Sigmoid colon (tissue), 6 donors: ENCODE measurements at regions not wholly inside any gene's neighbourhood (a gene's known extent, or its start where the extent isn't known, plus 50 kb on each side); places are given as distances from the start of the nearest gene placed in this dataset.

Experiments
- DNase-seq: peaks from one replicate; pipeline ENCODE4 v3.0.0-alpha.2; 2019
- H3K27ac ChIP-seq, 4 donors: fragments of 200-600 bp; sonication (generic); one replicate each; pipeline ENCODE4 v1.5.1; 2016 to 2019; ENCODE audit warnings: mild to moderate bottlenecking in 1 of 4
- H3K27me3 ChIP-seq, 3 donors: fragments of 200-600 bp; sonication (generic); one replicate each; pipeline ENCODE4 v1.5.1; 2019; ENCODE audit warnings: mild to moderate bottlenecking in 1 of 3
- H3K36me3 ChIP-seq, 4 donors: fragments of 200-600 bp; sonication (generic); one replicate each; pipeline ENCODE4 v1.5.1; 2016 to 2019
- H3K4me1 ChIP-seq, 4 donors: fragments of 200-600 bp; sonication (generic); one replicate each; pipeline ENCODE4 v1.5.1; 2017 to 2019
- H3K4me3 ChIP-seq, 4 donors: fragments of 200-600 bp; sonication (generic); one replicate each; pipeline ENCODE4 v1.5.1; 2017 to 2019; ENCODE audit warnings: mild to moderate bottlenecking in 2 of 4, moderate library complexity in 1 of 4
- H3K9me3 ChIP-seq, 4 donors: fragments of 200-600 bp in 3 of 4; sonication (generic) in 3 of 4; one replicate each; pipeline versions ENCODE4 v1.5.1 to v1.6.1; 2013 to 2019
- CTCF ChIP-seq, 4 experiments: fragments of 450-650 bp in 3 of 4; fragments of 200-600 bp in 1 of 4; IDR thresholded peaks; one replicate each; pipeline ENCODE4 v1.5.1; 2016 to 2019; ENCODE audit warnings: antibody characterized with exemption in 4 of 4, mild to moderate bottlenecking in 3 of 4, moderate library complexity in 2 of 4
- EP300 ChIP-seq, 4 donors: sonication (generic); formaldehyde crosslinking; IDR thresholded peaks; one replicate each; pipeline ENCODE4 v1.6.1; 2017; ENCODE audit warnings: antibody characterized with exemption in 4 of 4
- POLR2A ChIP-seq, 2 donors: fragments of 450-650 bp; IDR thresholded peaks; one replicate each; pipeline ENCODE4 v1.6.1; 2016; ENCODE audit warnings: antibody characterized with exemption in 2 of 2, mild to moderate bottlenecking in 2 of 2, moderate library complexity in 2 of 2
- POLR2AphosphoS5 ChIP-seq, 4 donors: sonication (generic); formaldehyde crosslinking; IDR thresholded peaks; one replicate each; pipeline ENCODE4 v1.6.1; 2017; ENCODE audit warnings: antibody characterized with exemption in 4 of 4
- WGBS, 2 donors: extraction: QIAGEN DNeasy Blood & Tissue Kit; methylation state at CpG; one replicate each; pipeline ENCODE4 v1.1.7; 2013; 5-methylcytosine and 5-hydroxymethylcytosine counted together
- intact Hi-C: fragments of 100-400 bp; cut with DNase I; formaldehyde crosslinking; loops from one replicate; pipeline ENCODE4 v1.15.1; 2023
- donor health status: healthy with polysubstance abuse.
- donor health status: healthy.

- Histone ChIP-seq H3K9me3 (no peaks in the 10 kb centered on the region), H3K4me1 (no peaks in the 10 kb centered on the region), H3K36me3 (no peaks in the 10 kb centered on the region), H3K4me3 (no peak overlapping the region), H3K27me3 (no peaks in the 10 kb centered on the region), H3K27ac (no peak overlapping the region)
- DNase-seq: no peak
- TF ChIP-seq CTCF (IDR thresholded peaks at IDR 0.05): no peak
- 19 to 72% methylated on average over 1 of the region's 1 CpG for WGBS, 2 donors
- intact Hi-C loops: no loop called here
These were observed 72.2 kb upstream of the LRRC3B start for GRCh38 chr3:26550413-26550812.

DNA sequence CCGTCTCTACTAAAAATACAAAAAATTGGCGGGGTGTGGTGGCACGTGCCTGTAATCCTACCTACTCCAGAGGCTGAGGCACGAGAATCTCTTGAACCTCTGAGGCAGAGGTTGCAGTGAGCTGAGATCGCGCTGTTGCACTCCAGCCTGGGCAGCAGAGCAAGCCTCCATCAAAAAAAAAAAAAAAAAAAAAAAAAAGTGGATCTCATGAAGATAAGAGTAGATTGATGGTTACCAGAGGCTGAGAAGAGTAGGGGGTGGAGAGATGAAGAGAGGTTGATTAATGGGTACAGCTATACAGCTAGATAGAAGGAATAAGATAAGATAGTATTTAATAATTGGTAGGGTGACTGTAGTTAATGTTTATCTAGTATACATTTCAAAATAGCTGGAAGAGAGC, 65.9 kb upstream of the LRRC3B start:
- Histone ChIP-seq H3K27ac (no peak overlapping the region), H3K4me1 (no peaks in the 10 kb centered on the region), H3K27me3 (no peaks in the 10 kb centered on the region), H3K36me3 (no peaks in the 10 kb centered on the region), H3K9me3 (no peaks in the 10 kb centered on the region), H3K4me3 (no peak overlapping the region)
- no peak for DNase-seq
- WGBS, 2 donors: 79 to 90% methylated on average over 6 of the region's 6 CpGs
- TF ChIP-seq CTCF (IDR thresholded peaks at IDR 0.05) (no peak), POLR2AphosphoS5 (IDR thresholded peaks at IDR 0.05) (no peak), EP300 (IDR thresholded peaks at IDR 0.05) (no peak), POLR2A (IDR thresholded peaks at IDR 0.05) (no peak)
- intact Hi-C loops: no loop called here

DNA sequence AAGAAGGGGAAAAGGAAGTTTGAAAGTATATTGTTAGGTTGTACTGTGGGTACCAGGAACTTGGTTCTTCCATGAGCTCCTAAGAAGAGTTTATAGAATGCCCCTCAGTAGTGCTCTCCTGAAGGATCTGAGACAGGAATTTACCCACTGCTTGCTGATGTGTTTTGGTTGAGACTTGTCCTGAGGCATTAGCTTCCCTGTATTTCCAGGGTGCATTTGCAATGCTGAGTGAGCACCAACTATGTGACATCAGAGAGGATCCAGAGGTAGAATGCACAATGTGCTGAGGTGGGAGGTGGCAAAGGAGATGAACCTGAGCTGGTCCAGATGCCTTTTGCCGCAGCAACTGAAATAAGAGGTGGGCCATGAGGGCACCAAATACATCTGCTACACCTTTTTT, 64.3 kb upstream of the LRRC3B start:
- no peaks in the 10 kb centered on the region for H3K36me3 ChIP-seq
- TF ChIP-seq POLR2A (IDR thresholded peaks at IDR 0.05) (no peak), POLR2AphosphoS5 (IDR thresholded peaks at IDR 0.05) (no peak), EP300 (IDR thresholded peaks at IDR 0.05) (no peak), CTCF (IDR thresholded peaks at IDR 0.05) (no peak)
- no peak overlapping the region for H3K27ac ChIP-seq
- H3K4me3 ChIP-seq: no peak overlapping the region
- no peaks in the 10 kb centered on the region for H3K9me3 ChIP-seq
- 91 to 92% methylated on average over 1 of the region's 1 CpG for WGBS, 2 donors
- intact Hi-C loops: no loop called here
- DNase-seq: no peak
- H3K27me3 ChIP-seq: no peaks in the 10 kb centered on the region
- H3K4me1 ChIP-seq: peaks cover 0 to 13% (median 4%) of the 10 kb centered on the region in 4 donors

- no peak for DNase-seq
- intact Hi-C loops: no loop called here
- WGBS, 2 donors: 80 to 85% methylated on average over 3 of the region's 3 CpGs
- no peaks in the 10 kb centered on the region for H3K9me3 ChIP-seq
- TF ChIP-seq CTCF (IDR thresholded peaks at IDR 0.05) (no peak), EP300 (IDR thresholded peaks at IDR 0.05) (no peak), POLR2A (IDR thresholded peaks at IDR 0.05) (no peak), POLR2AphosphoS5 (IDR thresholded peaks at IDR 0.05) (no peak)
- H3K36me3 ChIP-seq: no peaks in the 10 kb centered on the region
- peaks cover 0 to 13% (median 4%) of the 10 kb centered on the region in 4 donors for H3K4me1 ChIP-seq
- no peak overlapping the region for H3K27ac ChIP-seq
- no peak overlapping the region for H3K4me3 ChIP-seq
- H3K27me3 ChIP-seq: no peaks in the 10 kb centered on the region
These were observed 63.3 kb upstream of the LRRC3B start for GRCh38 chr3:26559227-26559626.

GRCh38 chr3:26560081-26560480, 62.5 kb upstream of the LRRC3B start:
- no peaks in the 10 kb centered on the region for H3K9me3 ChIP-seq
- TF ChIP-seq POLR2AphosphoS5 (IDR thresholded peaks at IDR 0.05) (no peak), CTCF (IDR thresholded peaks at IDR 0.05) (no peak), EP300 (IDR thresholded peaks at IDR 0.05) (no peak), POLR2A (IDR thresholded peaks at IDR 0.05) (no peak)
- no peaks in the 10 kb centered on the region for H3K27me3 ChIP-seq
- 71 to 80% methylated on average over 1 of the region's 1 CpG for WGBS, 2 donors
- peaks cover 0 to 13% (median 4%) of the 10 kb centered on the region in 4 donors for H3K4me1 ChIP-seq
- H3K36me3 ChIP-seq: no peaks in the 10 kb centered on the region
- intact Hi-C loops: no loop called here
- no peak overlapping the region for H3K27ac ChIP-seq
- no peak for DNase-seq
- no peak overlapping the region for H3K4me3 ChIP-seq
